ENCODE measurements at regions not wholly inside any gene's neighbourhood (a gene's known extent, or its start where the extent isn't known, plus 50 kb on each side); places are given as distances from the start of the nearest gene placed in this dataset.
"Not testable (repeated sequence)": the region's sequence is repeated elsewhere in the genome, so short reads cannot be mapped to it uniquely, and the experiment has no call there.

GRCh38 chr12:34303091-34303870 lies 281.0 kb downstream of the ALG10 start:
- no peak for DNase-seq (ENCODE audit: low read depth, low spot score)

GRCh38 chr12:34304001-34304400 lies 281.7 kb downstream of the ALG10 start:
- DNase-seq (ENCODE audit: low read depth, low spot score) = no peak

- no peak for DNase-seq (ENCODE audit: low read depth, low spot score)
Measured at GRCh38 chr12:34304546-34304945, 282.2 kb downstream of the ALG10 start.

DNA sequence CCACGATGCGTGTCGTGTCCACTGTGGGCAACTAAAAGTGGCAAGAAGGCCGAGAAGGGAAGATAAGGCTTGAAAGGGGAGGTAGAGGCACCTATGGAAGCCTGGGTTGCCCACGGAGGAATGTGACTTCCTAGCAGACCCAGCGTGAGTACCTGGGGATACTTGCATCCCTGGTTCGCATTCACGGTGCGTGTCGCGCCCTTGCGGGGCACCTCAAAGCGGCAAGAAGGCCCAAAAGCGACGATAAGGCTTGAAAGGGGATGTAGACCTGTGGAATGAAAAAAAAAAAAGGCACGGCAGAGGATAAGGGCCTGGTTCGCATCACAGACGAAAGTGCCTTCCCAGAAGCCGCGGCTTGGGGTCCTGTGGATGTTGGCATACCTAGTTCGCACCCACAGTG lies 282.9 kb downstream of the ALG10 start:
- DNase-seq (ENCODE audit: low read depth, low spot score) = no peak

GRCh38 chr12:34306133-34306830 lies 284.0 kb downstream of the ALG10 start:
- DNase-seq (ENCODE audit: low read depth, low spot score) = no peak

DNA sequence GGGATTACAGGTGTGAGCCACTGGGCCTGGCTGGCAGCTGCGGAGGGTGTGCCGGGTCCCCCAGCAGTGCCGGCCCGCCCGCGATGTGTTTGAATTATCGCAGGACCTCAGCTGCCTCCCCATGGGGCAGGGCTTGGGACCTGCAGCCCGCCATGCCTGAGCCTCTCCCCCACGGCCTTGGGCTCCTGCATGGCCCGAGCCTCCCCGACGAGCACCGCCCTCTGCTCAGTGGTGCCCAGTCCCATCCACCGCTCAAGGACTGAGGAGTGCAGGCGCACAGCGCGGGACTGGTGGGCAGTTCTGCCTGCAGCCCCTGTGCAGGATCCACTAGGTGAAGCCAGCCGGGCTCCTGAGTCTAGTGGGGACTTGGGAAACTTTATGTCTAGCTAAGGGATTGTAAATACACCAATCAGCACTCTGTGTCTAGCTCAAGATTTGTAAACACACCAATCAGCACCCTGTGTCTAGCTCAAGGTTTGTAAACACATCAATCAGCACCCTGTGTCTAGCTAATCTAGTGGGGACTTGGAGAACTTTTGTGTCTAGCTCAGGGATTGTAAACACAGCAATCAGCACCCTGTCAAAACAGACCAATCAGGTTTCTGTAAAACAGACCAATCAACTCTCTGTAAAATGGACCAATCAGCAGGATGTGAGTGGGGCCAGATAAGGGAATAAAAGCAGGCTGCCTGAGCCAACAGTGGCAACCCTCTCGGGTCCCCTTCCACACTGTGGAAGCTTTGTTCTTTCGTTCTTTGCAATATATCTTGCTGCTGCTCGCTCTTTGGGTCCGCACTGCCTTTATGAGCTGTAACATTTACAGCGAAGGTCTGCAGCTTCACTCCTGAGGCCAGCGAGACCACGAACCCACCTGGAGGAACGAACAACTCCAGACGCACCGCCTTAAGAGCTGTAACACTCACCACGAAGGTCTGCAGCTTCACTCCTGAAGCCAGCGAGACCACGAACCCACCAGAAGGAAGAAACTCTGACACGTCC lies 287.8 kb downstream of the ALG10 start:
- not testable (repeated sequence) for DNase-seq (ENCODE audit: low read depth, low spot score)

- no peak for DNase-seq (ENCODE audit: low read depth, low spot score)
Measured at GRCh38 chr12:34311337-34311736, 289.0 kb downstream of the ALG10 start.

DNA sequence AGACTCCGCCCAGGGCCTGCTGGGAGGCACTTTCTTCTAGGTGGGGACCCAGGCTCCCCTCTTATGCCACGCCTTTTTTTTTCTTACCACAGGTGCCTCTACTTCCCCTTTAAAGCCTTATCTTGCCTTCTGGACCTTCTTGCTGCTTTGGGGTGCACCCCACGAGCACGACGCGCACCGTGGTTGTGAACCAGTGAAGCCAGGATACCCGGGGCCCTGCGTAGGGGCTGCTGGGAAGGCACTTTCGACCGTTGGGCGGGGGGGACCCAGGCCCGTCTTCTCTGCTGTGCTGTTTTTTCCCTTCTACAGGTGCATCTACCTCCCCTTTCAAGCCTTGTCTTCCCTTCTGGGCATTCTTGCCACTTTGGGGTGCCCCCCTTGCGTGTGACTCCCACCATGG lies 305.4 kb downstream of the ALG10 start:
- no peak for DNase-seq (ENCODE audit: low read depth, low spot score)

DNA sequence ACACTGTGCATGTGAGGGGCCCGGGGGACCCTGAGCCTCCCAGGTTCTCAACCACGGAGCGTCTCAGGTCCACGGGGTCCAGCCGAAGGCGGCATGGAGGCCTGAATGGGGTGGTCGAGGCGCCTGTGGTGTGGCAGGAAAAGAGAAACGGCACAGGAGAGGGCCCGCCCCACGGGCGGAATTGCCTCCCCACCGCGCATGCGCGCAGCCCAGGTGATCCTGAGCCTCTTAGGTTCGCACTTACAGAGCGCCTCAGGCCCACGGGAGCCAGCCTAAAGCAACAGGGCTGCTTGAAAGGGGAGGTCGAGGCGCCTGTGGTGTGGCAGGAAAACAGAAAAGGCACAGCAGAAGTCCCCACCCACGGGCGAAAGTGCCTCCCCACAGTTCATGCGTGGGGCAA lies 311.0 kb downstream of the ALG10 start:
- no peak for DNase-seq (ENCODE audit: low read depth, low spot score)

DNA sequence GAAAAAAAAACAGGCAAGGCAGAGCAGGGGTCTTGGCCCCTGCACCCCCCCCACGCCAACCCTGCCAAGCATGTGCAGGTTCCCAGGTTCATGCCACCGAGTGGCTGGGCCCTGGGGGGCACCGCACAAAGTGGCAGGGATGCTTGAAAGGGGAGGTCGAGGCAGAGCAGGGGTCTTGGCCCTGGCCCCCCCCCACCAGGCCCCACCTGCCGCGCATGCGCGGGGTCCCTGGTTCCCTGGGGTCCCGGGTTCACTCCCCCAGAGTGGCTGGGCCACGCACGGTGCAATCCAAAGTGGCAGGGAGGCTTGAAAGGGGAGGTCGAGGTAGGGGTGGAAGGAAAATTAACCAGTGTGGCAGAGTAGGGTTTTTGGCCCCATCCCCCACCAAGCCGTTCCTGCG lies 312.2 kb downstream of the ALG10 start:
- no peak for DNase-seq (ENCODE audit: low read depth, low spot score)

GRCh38 chr12:34334953-34335743 lies 312.9 kb downstream of the ALG10 start:
- DNase-seq (ENCODE audit: low read depth, low spot score) = no peak

- no peak for DNase-seq (ENCODE audit: low read depth, low spot score)
Measured at GRCh38 chr12:34335819-34336262, 313.5 kb downstream of the ALG10 start.

DNA sequence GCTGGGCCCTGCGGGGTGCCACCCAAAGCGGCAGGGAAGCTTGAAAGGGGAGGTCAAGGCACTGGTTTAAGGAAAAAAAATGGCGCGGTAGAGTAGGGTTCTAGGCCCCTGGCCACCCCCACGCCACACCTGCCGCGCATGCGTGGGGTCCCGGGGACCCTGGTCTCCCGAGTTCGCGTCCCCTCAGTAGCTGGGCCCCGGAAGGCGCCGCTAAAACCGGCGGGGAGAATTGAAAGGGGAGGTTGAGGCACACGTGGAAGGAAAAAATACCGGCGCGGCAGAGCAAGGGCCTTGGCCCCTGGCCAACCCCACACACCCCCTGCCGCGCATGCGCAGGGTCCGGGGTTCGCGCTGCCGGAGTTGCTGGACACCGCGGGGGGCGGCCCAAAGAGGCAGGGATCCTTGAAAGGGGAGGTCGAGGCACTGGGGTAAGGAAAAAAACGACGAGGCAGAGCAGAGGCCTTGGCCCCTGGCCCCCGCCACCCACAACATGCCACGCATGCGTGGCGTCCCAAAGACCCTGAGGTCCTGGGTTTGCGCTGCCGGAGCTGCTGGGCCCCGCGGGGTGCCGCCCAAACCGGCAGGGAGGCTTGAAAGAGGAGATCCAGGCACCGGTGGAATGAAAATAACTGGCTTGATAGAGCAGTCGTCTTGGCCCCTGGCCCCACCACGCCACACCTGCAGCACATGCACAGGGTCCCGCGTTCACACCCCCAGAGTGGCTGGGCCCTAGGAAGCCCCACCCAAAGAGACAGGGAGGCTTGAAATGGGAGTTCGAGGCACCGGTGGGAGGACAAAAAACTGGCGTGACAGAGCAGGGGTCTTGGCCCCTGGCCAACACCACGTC lies 314.5 kb downstream of the ALG10 start:
- no peak for DNase-seq (ENCODE audit: low read depth, low spot score)

GRCh38 chr12:34338751-34339150 lies 316.5 kb downstream of the ALG10 start:
- DNase-seq (ENCODE audit: low read depth, low spot score) = no peak

- DNase-seq (ENCODE audit: low read depth, low spot score) = no peak
Measured at GRCh38 chr12:34339922-34340321, 317.6 kb downstream of the ALG10 start.

DNA sequence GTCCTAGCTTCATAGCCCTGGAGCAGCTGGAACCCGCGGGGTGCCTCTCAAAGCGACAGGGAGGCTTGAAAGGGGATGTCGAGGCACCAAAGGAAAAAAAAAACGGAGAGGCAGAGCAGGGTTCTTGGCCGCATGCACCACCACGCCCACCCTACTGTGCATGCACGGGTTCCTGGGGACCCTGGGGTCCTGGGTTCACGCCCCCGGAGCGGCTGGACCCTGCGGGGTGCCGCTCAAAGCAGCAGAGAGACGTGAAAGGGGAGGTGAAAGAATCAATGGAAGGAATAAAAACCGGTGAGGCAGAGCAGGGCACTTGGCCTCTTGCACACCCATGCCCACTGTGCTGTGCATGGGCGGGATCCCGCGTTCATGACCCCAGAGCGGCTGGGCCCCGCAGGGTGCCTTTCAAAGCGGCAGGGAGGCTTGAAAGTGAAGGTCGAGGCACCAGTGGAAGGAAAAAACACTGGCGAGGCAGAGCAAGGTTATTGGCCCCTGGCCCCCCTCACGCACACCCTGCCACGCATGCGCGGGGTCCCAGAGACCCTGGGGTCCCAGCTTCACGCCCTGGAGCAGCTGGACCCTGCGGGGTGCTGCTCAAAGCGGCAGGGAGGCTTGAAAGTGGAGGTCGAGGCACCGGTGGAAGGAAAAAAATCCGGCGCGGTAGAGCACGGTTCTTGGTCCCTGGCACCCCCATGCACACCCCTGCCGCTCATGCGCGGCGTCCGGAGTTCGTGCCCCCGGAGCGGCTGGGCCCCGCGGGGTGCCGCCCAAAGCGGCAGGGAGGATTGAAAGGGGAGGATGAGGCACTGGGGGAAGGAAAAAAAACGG lies 318.5 kb downstream of the ALG10 start:
- no peak for DNase-seq (ENCODE audit: low read depth, low spot score)

- no peak for DNase-seq (ENCODE audit: low read depth, low spot score)
Measured at GRCh38 chr12:34341362-34341733, 319.1 kb downstream of the ALG10 start.

- no peak for DNase-seq (ENCODE audit: low read depth, low spot score)
Measured at GRCh38 chr12:34342048-34342447, 319.8 kb downstream of the ALG10 start.

DNA sequence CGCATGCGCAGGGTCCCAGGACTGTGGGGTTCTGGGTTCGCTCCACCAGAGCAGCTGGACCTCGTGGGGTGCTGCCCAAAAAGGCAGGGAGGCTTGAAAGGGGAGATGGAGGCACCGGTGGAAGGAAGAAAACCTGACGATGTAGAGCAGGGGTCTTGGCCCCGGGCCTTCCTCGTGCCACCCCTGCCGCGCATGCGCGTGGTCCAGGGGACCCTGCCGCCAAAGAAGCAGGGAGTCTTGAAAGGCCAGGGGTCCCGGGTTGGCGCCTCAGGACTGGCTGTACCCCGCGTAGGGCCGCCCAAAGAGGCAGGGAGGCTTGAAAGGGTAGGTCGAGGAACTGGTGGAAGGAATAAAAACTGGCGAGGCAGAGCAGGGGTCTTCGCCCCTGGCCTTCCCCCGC lies 321.0 kb downstream of the ALG10 start:
- no peak for DNase-seq (ENCODE audit: low read depth, low spot score)

All from astrocyte of the hippocampus (primary cell).